Mesendoderm (in vitro differentiated cells): ENCODE measurements at regions not wholly inside any gene's neighbourhood (a gene's known extent, or its start where the extent isn't known, plus 50 kb on each side); places are given as distances from the start of the nearest gene placed in this dataset.

ENCODE experiments used
- DNase-seq: peaks from one replicate; pipeline ENCODE4 v3.0.0; 2013
- H2AK5ac ChIP-seq: 2 replicates; pipeline ENCODE4 v1.6.1; 2013; ENCODE audit warnings: low read length, inconsistent platforms
- H2BK120ac ChIP-seq: 2 replicates; pipeline ENCODE4 v1.6.1; 2013; ENCODE audit warnings: low read depth, mild to moderate bottlenecking, low read length, moderate library complexity, mixed read lengths
- H2BK15ac ChIP-seq: replicated peaks from 2 replicates; pipeline ENCODE4 v1.6.1; 2013; ENCODE audit warnings: low read depth, mild to moderate bottlenecking, moderate library complexity
- H2BK5ac ChIP-seq: 2 replicates; pipeline ENCODE4 v1.6.1; 2013; ENCODE audit warnings: low read length, inconsistent platforms
- H3K18ac ChIP-seq: 2 replicates; pipeline ENCODE4 v1.6.1; 2013; ENCODE audit warnings: mild to moderate bottlenecking, low read length, mixed read lengths
- H3K23ac ChIP-seq: one replicate; pipeline ENCODE4 v1.6.1; 2013; ENCODE audit warnings: low read length
- H3K27ac ChIP-seq: 2 replicates; pipeline ENCODE4 v1.5.1; 2013; ENCODE audit warnings: low read depth, mild to moderate bottlenecking, inconsistent platforms, low read length, moderate library complexity
- H3K27me3 ChIP-seq: 2 replicates; pipeline ENCODE4 v1.6.1; 2013; ENCODE audit warnings: low read length, control low read depth, mild to moderate bottlenecking, inconsistent platforms; ENCODE audit not compliant: insufficient read depth, poor library complexity
- H3K36me3 ChIP-seq: 2 replicates; pipeline ENCODE4 v1.6.1; 2013; ENCODE audit warnings: low read length, inconsistent platforms; ENCODE audit not compliant: control insufficient read depth, insufficient read depth
- H3K4ac ChIP-seq: one replicate; pipeline ENCODE4 v1.6.1; 2013; ENCODE audit warnings: low read depth, mild to moderate bottlenecking, low read length, moderate library complexity
- H3K4me1 ChIP-seq: 2 replicates; pipeline ENCODE4 v1.6.1; 2013; ENCODE audit warnings: low read depth, low read length, inconsistent platforms; ENCODE audit not compliant: control insufficient read depth
- H3K4me2 ChIP-seq: 2 replicates; pipeline ENCODE4 v1.6.1; 2013; ENCODE audit warnings: low read length
- H3K4me3 ChIP-seq: 2 replicates; pipeline ENCODE4 v1.5.1; 2013; ENCODE audit warnings: mild to moderate bottlenecking, low read length
- H3K56ac ChIP-seq: one replicate; pipeline ENCODE4 v1.6.1; 2013; ENCODE audit warnings: low read length
- H3K79me1 ChIP-seq: 2 replicates; pipeline ENCODE4 v1.6.1; 2013; ENCODE audit warnings: low read length, inconsistent platforms
- H3K79me2 ChIP-seq: 2 replicates; pipeline ENCODE4 v1.6.1; 2013; ENCODE audit warnings: mild to moderate bottlenecking, low read length; ENCODE audit not compliant: control insufficient read depth, insufficient read depth
- H3K9ac ChIP-seq: 2 replicates; pipeline ENCODE4 v1.6.1; 2013; ENCODE audit warnings: low read length, inconsistent platforms
- H4K5ac ChIP-seq: one replicate; pipeline ENCODE4 v1.6.1; 2013; ENCODE audit warnings: low read length
- H4K8ac ChIP-seq: one replicate; pipeline ENCODE4 v1.6.1; 2013; ENCODE audit warnings: low read depth, mild to moderate bottlenecking, control low read depth, low read length, moderate library complexity
- WGBS: extraction: QIAGEN DNeasy Blood & Tissue Kit; methylation state at CpG from one replicate; pipeline ENCODE4 v1.1.7; 2013; ENCODE audit warnings: low lambda C conversion rate, missing lambda C conversion rate; ENCODE audit not compliant: insufficient coverage; ENCODE audit errors: extremely low coverage; 5-methylcytosine and 5-hydroxymethylcytosine counted together

- Histone ChIP-seq H3K79me2 (no peaks in the 10 kb centered on the region), H4K5ac (no peak overlapping the region), H3K4me2 (no peak overlapping the region), H3K9ac (no peak overlapping the region), H3K36me3 (no peaks in the 10 kb centered on the region), H2BK5ac (no peak overlapping the region), H3K4ac (no peak overlapping the region), H3K79me1 (no peaks in the 10 kb centered on the region), H2BK15ac (no peak overlapping the region), H3K4me3 (no peak overlapping the region), H3K4me1 (no peaks in the 10 kb centered on the region), H3K18ac (no peak overlapping the region), H2AK5ac (no peak overlapping the region), H3K23ac (no peak overlapping the region), H2BK120ac (no peak overlapping the region), H4K8ac (no peak overlapping the region), H3K27ac (no peak overlapping the region), H3K56ac (no peak overlapping the region), H3K27me3 (no peaks in the 10 kb centered on the region)
- no peak for DNase-seq
- WGBS: no CpG with 5 or more reads among the region's 2 CpGs
Observed at GRCh38 chr2:19250906-19251305, 107.5 kb downstream of the OSR1 start.

GRCh38 chr2:19247186-19247585, 111.2 kb downstream of the OSR1 start:
- Histone ChIP-seq H3K4me3 (no peak overlapping the region), H3K23ac (no peak overlapping the region), H2BK120ac (no peak overlapping the region), H4K5ac (no peak overlapping the region), H3K27ac (no peak overlapping the region), H3K4me1 (no peaks in the 10 kb centered on the region), H3K27me3 (no peaks in the 10 kb centered on the region), H3K4me2 (no peak overlapping the region), H2BK15ac (no peak overlapping the region), H3K36me3 (no peaks in the 10 kb centered on the region), H3K4ac (no peak overlapping the region), H3K9ac (no peak overlapping the region), H2BK5ac (no peak overlapping the region), H3K79me1 (no peaks in the 10 kb centered on the region), H2AK5ac (no peak overlapping the region), H3K18ac (no peak overlapping the region), H4K8ac (no peak overlapping the region), H3K56ac (no peak overlapping the region), H3K79me2 (no peaks in the 10 kb centered on the region)
- WGBS: no CpG with 5 or more reads among the region's 4 CpGs
- DNase-seq: no peak

GRCh38 chr2:19246496-19246895, 111.9 kb downstream of the OSR1 start:
- no peaks in the 10 kb centered on the region for H3K4me1 ChIP-seq
- no peak overlapping the region for H3K27ac ChIP-seq
- no peaks in the 10 kb centered on the region for H3K79me2 ChIP-seq
- H4K5ac ChIP-seq: no peak overlapping the region
- no peaks in the 10 kb centered on the region for H3K79me1 ChIP-seq
- no peak overlapping the region for H3K18ac ChIP-seq
- H2BK5ac ChIP-seq: no peak overlapping the region
- H2BK120ac ChIP-seq: no peak overlapping the region
- H4K8ac ChIP-seq: no peak overlapping the region
- H3K27me3 ChIP-seq: no peaks in the 10 kb centered on the region
- no peak overlapping the region for H3K4me3 ChIP-seq
- H3K23ac ChIP-seq: no peak overlapping the region
- no peak overlapping the region for H3K4me2 ChIP-seq
- H2BK15ac ChIP-seq: no peak overlapping the region
- H3K56ac ChIP-seq: no peak overlapping the region
- no peak overlapping the region for H2AK5ac ChIP-seq
- H3K9ac ChIP-seq: no peak overlapping the region
- H3K36me3 ChIP-seq: no peaks in the 10 kb centered on the region
- DNase-seq: no peak
- H3K4ac ChIP-seq: no peak overlapping the region
- no CpG with 5 or more reads among the region's 12 CpGs for WGBS

GRCh38 chr2:19244460-19245363, 113.7 kb downstream of the OSR1 start:
- Histone ChIP-seq H2BK15ac (no peak overlapping the region), H2BK120ac (no peak overlapping the region), H3K4me1 (no peaks in the 10 kb centered on the region), H3K56ac (no peak overlapping the region), H3K9ac (no peak overlapping the region), H3K4me3 (no peak overlapping the region), H2AK5ac (no peak overlapping the region), H3K36me3 (no peaks in the 10 kb centered on the region), H3K79me2 (no peaks in the 10 kb centered on the region), H2BK5ac (no peak overlapping the region), H4K5ac (no peak overlapping the region), H3K23ac (no peak overlapping the region), H3K4me2 (no peak overlapping the region), H3K18ac (no peak overlapping the region), H3K27ac (no peak overlapping the region), H3K4ac (no peak overlapping the region), H3K27me3 (no peaks in the 10 kb centered on the region), H4K8ac (no peak overlapping the region), H3K79me1 (no peaks in the 10 kb centered on the region)
- DNase-seq: no peak
- WGBS: no CpG with 5 or more reads among the region's 9 CpGs

- no peak overlapping the region for H2BK120ac ChIP-seq
- no peak overlapping the region for H4K8ac ChIP-seq
- no peak overlapping the region for H4K5ac ChIP-seq
- H2BK15ac ChIP-seq: no peak overlapping the region
- no peak overlapping the region for H3K23ac ChIP-seq
- H2AK5ac ChIP-seq: no peak overlapping the region
- no peaks in the 10 kb centered on the region for H3K4me1 ChIP-seq
- H3K18ac ChIP-seq: no peak overlapping the region
- no peaks in the 10 kb centered on the region for H3K27me3 ChIP-seq
- no peaks in the 10 kb centered on the region for H3K36me3 ChIP-seq
- no peak overlapping the region for H3K9ac ChIP-seq
- no peaks in the 10 kb centered on the region for H3K79me1 ChIP-seq
- H3K56ac ChIP-seq: no peak overlapping the region
- no peak overlapping the region for H2BK5ac ChIP-seq
- no peaks in the 10 kb centered on the region for H3K79me2 ChIP-seq
- no peak for DNase-seq
- H3K4me3 ChIP-seq: no peak overlapping the region
- no peak overlapping the region for H3K27ac ChIP-seq
- no CpG with 5 or more reads among the region's 8 CpGs for WGBS
- H3K4me2 ChIP-seq: no peak overlapping the region
- H3K4ac ChIP-seq: no peak overlapping the region
Observed at GRCh38 chr2:19238440-19239060, 119.9 kb downstream of the OSR1 start.
